Dendritic cell treated with granulocyte-macrophage colony-stimulating factor and Interleukin-4, amounts not matched to agents 40 ng/mL and 50 ng/mL, for 4 days (primary cell): ENCODE measurements at regions not wholly inside any gene's neighbourhood (a gene's known extent, or its start where the extent isn't known, plus 50 kb on each side); places are given as distances from the start of the nearest gene placed in this dataset.
A peak's percentile ranks its signal among the peaks of the same experiment; 100 is the strongest.

Source experiments
- H3K27ac Mint-ChIP-seq: one replicate; pipeline ENCODE4 v1.8.0; 2022; ENCODE audit warnings: mild to moderate bottlenecking, mixed read lengths
- H3K27me3 Mint-ChIP-seq: one replicate; pipeline ENCODE4 v1.8.0; 2022; ENCODE audit warnings: mild to moderate bottlenecking, mixed read lengths
- H3K36me3 Mint-ChIP-seq: one replicate; pipeline ENCODE4 v1.8.0; 2022; ENCODE audit warnings: low read depth, mixed read lengths
- H3K4me1 Mint-ChIP-seq: one replicate; pipeline ENCODE4 v1.8.0; 2022; ENCODE audit warnings: low read depth, mixed read lengths
- H3K4me3 Mint-ChIP-seq: one replicate; pipeline ENCODE4 v1.8.0; 2022; ENCODE audit warnings: mild to moderate bottlenecking, moderate library complexity, mixed read lengths
- H3K9me3 Mint-ChIP-seq: one replicate; pipeline ENCODE4 v1.8.0; 2022; ENCODE audit warnings: mixed read lengths
- intact Hi-C: fragments of 100-400 bp; cut with micrococcal nuclease; formaldehyde crosslinking; loops from one replicate; pipeline ENCODE4 v1.15.0; 2022

GRCh38 chr18:56273541-56274219 lies 364.7 kb downstream of the TXNL1 start:
- no peak overlapping the region for H3K4me3 Mint-ChIP-seq
- no peaks in the 10 kb centered on the region for H3K36me3 Mint-ChIP-seq
- no peak overlapping the region for H3K27ac Mint-ChIP-seq
- intact Hi-C loops: no loop called here
- no peaks in the 10 kb centered on the region for H3K27me3 Mint-ChIP-seq
- peaks cover 5% of the 10 kb centered on the region for H3K4me1 Mint-ChIP-seq
- peaks cover 10% of the 10 kb centered on the region for H3K9me3 Mint-ChIP-seq

- Mint-ChIP-seq H3K27me3 (no peaks in the 10 kb centered on the region), H3K36me3 (no peaks in the 10 kb centered on the region), H3K4me1 (peaks cover 5% of the 10 kb centered on the region), H3K4me3 (no peak overlapping the region), H3K9me3 (peaks cover 8% of the 10 kb centered on the region), H3K27ac (no peak overlapping the region)
- intact Hi-C loops: no loop called here
These were observed 367.6 kb downstream of the TXNL1 start for GRCh38 chr18:56270671-56271250.

GRCh38 chr18:56269958-56270357 lies 368.4 kb downstream of the TXNL1 start:
- peaks cover 8% of the 10 kb centered on the region for H3K9me3 Mint-ChIP-seq
- H3K4me3 Mint-ChIP-seq: no peak overlapping the region
- no peaks in the 10 kb centered on the region for H3K27me3 Mint-ChIP-seq
- no peaks in the 10 kb centered on the region for H3K36me3 Mint-ChIP-seq
- no peak overlapping the region for H3K27ac Mint-ChIP-seq
- intact Hi-C loops: no loop called here
- H3K4me1 Mint-ChIP-seq: peaks cover 5% of the 10 kb centered on the region

GRCh38 chr18:56268952-56269351 lies 369.4 kb downstream of the TXNL1 start:
- peaks cover 8% of the 10 kb centered on the region for H3K9me3 Mint-ChIP-seq
- H3K4me3 Mint-ChIP-seq: no peak overlapping the region
- no peaks in the 10 kb centered on the region for H3K27me3 Mint-ChIP-seq

GRCh38 chr18:56267334-56267733 lies 371.1 kb downstream of the TXNL1 start:
- no peaks in the 10 kb centered on the region for H3K36me3 Mint-ChIP-seq
- H3K4me1 Mint-ChIP-seq: no peaks in the 10 kb centered on the region
- H3K9me3 Mint-ChIP-seq: peaks cover 8% of the 10 kb centered on the region
- H3K27ac Mint-ChIP-seq: no peak overlapping the region
- intact Hi-C loops: no loop called here
- H3K27me3 Mint-ChIP-seq: no peaks in the 10 kb centered on the region
- no peak overlapping the region for H3K4me3 Mint-ChIP-seq

More at GRCh38 chr18:56268952-56269351, 369.4 kb downstream of the TXNL1 start:
- no peak overlapping the region for H3K27ac Mint-ChIP-seq
- H3K36me3 Mint-ChIP-seq: no peaks in the 10 kb centered on the region
- peaks cover 5% of the 10 kb centered on the region for H3K4me1 Mint-ChIP-seq
- intact Hi-C loops: no loop called here

- Mint-ChIP-seq H3K27me3 (no peaks in the 10 kb centered on the region), H3K9me3 (peaks cover 10% of the 10 kb centered on the region), H3K27ac (peak overlapping the region; percentile 67), H3K4me1 (peaks cover 23% of the 10 kb centered on the region), H3K36me3 (no peaks in the 10 kb centered on the region), H3K4me3 (no peak overlapping the region)
- intact Hi-C loops: loop anchor here (5.0 kb wide), 1 partner anchor 319 kb away; no protein-coding TSS in a partner anchor
These were observed 380.2 kb downstream of the TXNL1 start for GRCh38 chr18:56258178-56258577.

GRCh38 chr18:56257205-56257604 lies 381.2 kb downstream of the TXNL1 start:
- Mint-ChIP-seq H3K9me3 (peaks cover 10% of the 10 kb centered on the region), H3K4me3 (peak overlapping the region; percentile 41), H3K27me3 (no peaks in the 10 kb centered on the region), H3K27ac (peak overlapping the region; percentile 67), H3K4me1 (peaks cover 23% of the 10 kb centered on the region), H3K36me3 (no peaks in the 10 kb centered on the region)
- intact Hi-C loops: loop anchor here (5.0 kb wide), 1 partner anchor 320 kb away; no protein-coding TSS in a partner anchor

- no peak overlapping the region for H3K4me3 Mint-ChIP-seq
- peak overlapping the region; percentile 67 for H3K27ac Mint-ChIP-seq
- H3K27me3 Mint-ChIP-seq: no peaks in the 10 kb centered on the region
- peaks cover 23% of the 10 kb centered on the region for H3K4me1 Mint-ChIP-seq
- peaks cover 10% of the 10 kb centered on the region for H3K9me3 Mint-ChIP-seq
- H3K36me3 Mint-ChIP-seq: no peaks in the 10 kb centered on the region
- intact Hi-C loops: loop anchor here (5.0 kb wide), 1 partner anchor 321 kb away; no protein-coding TSS in a partner anchor
These were observed 381.7 kb downstream of the TXNL1 start for GRCh38 chr18:56256659-56257058.

- intact Hi-C loops: loop anchor here (5.0 kb wide), 1 partner anchor 322 kb away; no protein-coding TSS in a partner anchor
- Mint-ChIP-seq H3K9me3 (peaks cover 10% of the 10 kb centered on the region), H3K4me1 (peaks cover 23% of the 10 kb centered on the region), H3K27ac (no peak overlapping the region), H3K36me3 (no peaks in the 10 kb centered on the region), H3K4me3 (no peak overlapping the region), H3K27me3 (no peaks in the 10 kb centered on the region)
These were observed 383.0 kb downstream of the TXNL1 start for GRCh38 chr18:56255381-56255780.

- Mint-ChIP-seq H3K27me3 (no peaks in the 10 kb centered on the region), H3K4me3 (no peak overlapping the region), H3K36me3 (no peaks in the 10 kb centered on the region), H3K4me1 (peaks cover 12% of the 10 kb centered on the region), H3K27ac (no peak overlapping the region), H3K9me3 (peaks cover 10% of the 10 kb centered on the region)
- intact Hi-C loops: no loop called here
These were observed 385.9 kb downstream of the TXNL1 start for GRCh38 chr18:56252456-56252855.

- no peak overlapping the region for H3K27ac Mint-ChIP-seq
- no peaks in the 10 kb centered on the region for H3K4me1 Mint-ChIP-seq
- H3K4me3 Mint-ChIP-seq: no peak overlapping the region
- H3K36me3 Mint-ChIP-seq: no peaks in the 10 kb centered on the region
- H3K9me3 Mint-ChIP-seq: no peaks in the 10 kb centered on the region
- intact Hi-C loops: no loop called here
- no peaks in the 10 kb centered on the region for H3K27me3 Mint-ChIP-seq
These were observed 389.7 kb downstream of the TXNL1 start for GRCh38 chr18:56248610-56249235.

GRCh38 chr18:56246916-56247315 lies 391.5 kb downstream of the TXNL1 start:
- Mint-ChIP-seq H3K9me3 (no peaks in the 10 kb centered on the region), H3K27me3 (no peaks in the 10 kb centered on the region), H3K4me3 (no peak overlapping the region), H3K27ac (no peak overlapping the region), H3K36me3 (no peaks in the 10 kb centered on the region), H3K4me1 (no peaks in the 10 kb centered on the region)
- intact Hi-C loops: loop anchor here (1.0 kb wide), 1 partner anchor 12 kb away; no protein-coding TSS in a partner anchor

GRCh38 chr18:56245866-56246580 lies 392.4 kb downstream of the TXNL1 start:
- H3K9me3 Mint-ChIP-seq: no peaks in the 10 kb centered on the region

GRCh38 chr18:56240405-56240804 lies 398.0 kb downstream of the TXNL1 start:
- Mint-ChIP-seq H3K27me3 (peaks cover 1% of the 10 kb centered on the region), H3K27ac (no peak overlapping the region), H3K4me3 (no peak overlapping the region), H3K36me3 (no peaks in the 10 kb centered on the region), H3K9me3 (peaks cover 8% of the 10 kb centered on the region), H3K4me1 (peaks cover 7% of the 10 kb centered on the region)
- intact Hi-C loops: no loop called here

More at GRCh38 chr18:56245866-56246580, 392.4 kb downstream of the TXNL1 start:
- Mint-ChIP-seq H3K27ac (no peak overlapping the region), H3K4me3 (no peak overlapping the region), H3K27me3 (no peaks in the 10 kb centered on the region), H3K36me3 (no peaks in the 10 kb centered on the region), H3K4me1 (no peaks in the 10 kb centered on the region)
- intact Hi-C loops: loop anchor here (1.0 kb wide), 1 partner anchor 11 kb away; no protein-coding TSS in a partner anchor
